SK-N-SH (cell line): ENCODE measurements at regions not wholly inside any gene's neighbourhood (a gene's known extent, or its start where the extent isn't known, plus 50 kb on each side); places are given as distances from the start of the nearest gene placed in this dataset.

Source experiments
- CTCF ChIA-PET: fragments of 300-600, 350-600 bp; formaldehyde crosslinking; extraction: SDS; loops from one replicate; lab custom pipeline; 2021; lab: Yijun Ruan, JAX
- POLR2A ChIA-PET: fragments of 350-600 bp; sonication (Branson Sonifier 250); formaldehyde crosslinking; extraction: SDS; loops from one replicate; lab custom pipeline; 2020; ENCODE audit warnings: antibody characterized with exemption, inconsistent platforms; lab: Yijun Ruan, JAX
- DNase-seq: peaks from one replicate; pipeline ENCODE4 v3.0.0; 2012
- H2AFZ ChIP-seq: fragments of 200-600 bp; sonication (generic); 2 replicates; pipeline ENCODE4 v1.8.1; 2016; ENCODE audit warnings: antibody characterized with exemption, mild to moderate bottlenecking, low read depth
- H3F3A ChIP-seq: fragments of 200-600 bp; sonication (generic); replicated peaks from 2 replicates; pipeline ENCODE3; 2016; ENCODE audit warnings: antibody characterized with exemption, mild to moderate bottlenecking; ENCODE audit not compliant: insufficient read depth
- H3K27ac ChIP-seq, 2 experiments: fragments of 200-500 bp in 1 of 2; fragments of 200-600 bp in 1 of 2; sonication (Bioruptor generic) in 1 of 2; sonication (generic), shearing (Covaris generic) in 1 of 2; 2 replicates each; pipeline versions ENCODE4 v1.5.1 to v1.6.1; 2014 to 2016; ENCODE audit warnings: low read depth in 2 of 2, inconsistent platforms in 1 of 2, low read length in 1 of 2, mild to moderate bottlenecking in 1 of 2, mixed read lengths in 1 of 2
- H3K27me3 ChIP-seq: fragments of 200-600 bp; sonication (generic), shearing (Covaris generic); 2 replicates; pipeline ENCODE4 v1.6.1; 2016; ENCODE audit warnings: mixed run types; ENCODE audit not compliant: insufficient read depth
- H3K36me3 ChIP-seq, 2 experiments: fragments of 200-500 bp in 1 of 2; fragments of 200-600 bp in 1 of 2; sonication (Bioruptor generic) in 1 of 2; sonication (generic) in 1 of 2; replicated peaks in 1 of 2; 2 replicates each; pipeline versions ENCODE3 to v1.5.1; 2014 to 2016; ENCODE audit warnings: low read length in 1 of 2, mild to moderate bottlenecking in 1 of 2; ENCODE audit not compliant: insufficient read depth in 2 of 2, control insufficient read depth in 1 of 2
- H3K4me1 ChIP-seq, 2 experiments: fragments of 200-500 bp in 1 of 2; fragments of 200-600 bp in 1 of 2; sonication (Bioruptor generic) in 1 of 2; sonication (generic), shearing (Covaris generic) in 1 of 2; 2 replicates each; pipeline versions ENCODE4 v1.5.1 to v1.6.1; 2014 to 2016; ENCODE audit warnings: low read depth in 1 of 2, low read length in 1 of 2, mixed run types in 1 of 2; ENCODE audit not compliant: insufficient read depth in 2 of 2, control insufficient read depth in 1 of 2
- H3K4me2 ChIP-seq: fragments of 200-600 bp; sonication (generic), shearing (Covaris generic); 2 replicates; pipeline ENCODE4 v1.6.1; 2017; ENCODE audit warnings: mixed run types
- H3K4me3 ChIP-seq, 2 experiments: fragments of 200-500 bp in 1 of 2; fragments of 200-600 bp in 1 of 2; sonication (Bioruptor generic) in 1 of 2; sonication (generic), shearing (Covaris generic) in 1 of 2; 2 replicates each; pipeline versions ENCODE4 v1.5.1 to v1.8.1; 2014 to 2016; ENCODE audit warnings: low read depth in 2 of 2, inconsistent platforms in 1 of 2, low read length in 1 of 2, mild to moderate bottlenecking in 1 of 2, mixed read lengths in 1 of 2, moderate library complexity in 1 of 2
- H3K79me2 ChIP-seq: fragments of 200-600 bp; sonication (generic); 2 replicates; pipeline ENCODE4 v1.8.1; 2017; ENCODE audit warnings: mild to moderate bottlenecking; ENCODE audit not compliant: insufficient read depth
- H3K9ac ChIP-seq: fragments of 200-600 bp; sonication (generic); 2 replicates; pipeline ENCODE4 v1.6.1; 2017; ENCODE audit warnings: mixed run types
- H3K9me2 ChIP-seq: fragments of 200-600 bp; sonication (generic); 2 replicates; pipeline ENCODE4 v1.6.1; 2017; ENCODE audit warnings: mixed run types
- H3K9me3 ChIP-seq: fragments of 200-600 bp; sonication (generic); 2 replicates; pipeline ENCODE4 v1.6.1; 2017; ENCODE audit warnings: mixed run types, mild to moderate bottlenecking, moderate library complexity
- H4K20me1 ChIP-seq: fragments of 200-600 bp; sonication (generic); 2 replicates; pipeline ENCODE4 v1.6.1; 2017; ENCODE audit warnings: mild to moderate bottlenecking, mixed run types; ENCODE audit not compliant: insufficient read depth
- CHD2 ChIP-seq: fragments of 150-350 bp; IDR thresholded peaks from 2 replicates; pipeline ENCODE4 v1.6.1; 2018; ENCODE audit warnings: low read length; ENCODE audit not compliant: partially characterized antibody
- EP300 ChIP-seq, 2 experiments: IDR thresholded peaks; 2 replicates each; pipeline versions ENCODE4 v1.4.0 to v1.6.1; 2012; ENCODE audit warnings: borderline replicate concordance in 1 of 2, low read depth in 1 of 2, low read length in 1 of 2
- EZH2phosphoT487 ChIP-seq: fragments of 200-600 bp; sonication (generic); IDR thresholded peaks from 2 replicates; pipeline ENCODE4 v1.6.1; 2017; ENCODE audit warnings: low read depth, mixed run types, mild to moderate bottlenecking, antibody characterized with exemption, moderate library complexity, borderline replicate concordance
- FOXJ3 ChIP-seq: sonication (generic); formaldehyde crosslinking; IDR thresholded peaks from 2 replicates; pipeline ENCODE4 v1.5.1; 2020; ENCODE audit warnings: mild to moderate bottlenecking, missing genetic modification reagents
- FOXM1 ChIP-seq: IDR thresholded peaks from 2 replicates; pipeline ENCODE4 v1.4.0; 2012; ENCODE audit warnings: low read depth, mild to moderate bottlenecking
- GABPA ChIP-seq: IDR thresholded peaks from 2 replicates; pipeline ENCODE4 v1.4.0; 2012; ENCODE audit warnings: low read depth, mild to moderate bottlenecking
- GATA2 ChIP-seq: sonication (generic); formaldehyde crosslinking; IDR thresholded peaks from 2 replicates; pipeline ENCODE4 v1.5.0; 2020; ENCODE audit warnings: mild to moderate bottlenecking, missing genetic modification reagents
- IRF3 ChIP-seq: fragments of 150-350 bp; IDR thresholded peaks from 2 replicates; pipeline ENCODE4 v1.6.1; 2016; ENCODE audit warnings: mild to moderate bottlenecking, low read depth, low read length
- JUND ChIP-seq: IDR thresholded peaks from 2 replicates; pipeline ENCODE4 v1.4.0; 2012
- MXI1 ChIP-seq: IDR thresholded peaks from 2 replicates; pipeline ENCODE4 v1.6.1; 2012; ENCODE audit warnings: mild to moderate bottlenecking, low read depth, low read length, improper control_type of control experiment
- NFIC ChIP-seq: IDR thresholded peaks from 2 replicates; pipeline ENCODE4 v1.4.0; 2012; ENCODE audit warnings: borderline replicate concordance
- RCOR1 ChIP-seq: fragments of 150-350 bp; IDR thresholded peaks from 2 replicates; pipeline ENCODE4 v1.6.1; 2017; ENCODE audit warnings: antibody characterized with exemption, low read length
- RXRA ChIP-seq: IDR thresholded peaks from 2 replicates; pipeline ENCODE4 v1.4.0; 2012; ENCODE audit warnings: low read depth, mild to moderate bottlenecking, borderline replicate concordance
- SMC3 ChIP-seq: IDR thresholded peaks from 2 replicates; pipeline ENCODE4 v1.6.1; 2012; ENCODE audit warnings: low read depth, low read length, improper control_type of control experiment
- TAF1 ChIP-seq: IDR thresholded peaks from 2 replicates; pipeline ENCODE4 v1.6.1; 2012; ENCODE audit warnings: low read depth, mild to moderate bottlenecking, low read length, moderate library complexity, borderline replicate concordance
- TCF12 ChIP-seq: IDR thresholded peaks from 2 replicates; pipeline ENCODE4 v1.4.0; 2012
- USF1 ChIP-seq: IDR thresholded peaks from 2 replicates; pipeline ENCODE4 v1.4.0; 2012; ENCODE audit warnings: low read depth, borderline replicate concordance
- YY1 ChIP-seq: IDR thresholded peaks from 2 replicates; pipeline ENCODE4 v1.4.0; 2012; ENCODE audit warnings: low read depth, mild to moderate bottlenecking
- ZBTB33 ChIP-seq: IDR thresholded peaks from 2 replicates; pipeline ENCODE4 v1.4.0; 2012; ENCODE audit warnings: low read depth, borderline replicate concordance
- WGBS: methylation state at CpG from one replicate; pipeline ENCODE4 v1.1.6; 2017; ENCODE audit warnings: low lambda C conversion rate; 5-methylcytosine and 5-hydroxymethylcytosine counted together

GRCh38 chr3:20836801-20837200, 650.8 kb upstream of the SGO1 start:
- Histone ChIP-seq H3K4me1 (peaks cover 0 to 3% of the 10 kb centered on the region in 2 experiments; a peak in 1 of 4 replicates), H3F3A (no peaks in the 10 kb centered on the region), H3K79me2 (no peaks in the 10 kb centered on the region), H3K9ac (no peak overlapping the region), H3K27me3 (no peaks in the 10 kb centered on the region), H3K9me2 (no peaks in the 10 kb centered on the region), H3K27ac (no peak overlapping the region), H3K4me3 (no peak overlapping the region), H4K20me1 (no peaks in the 10 kb centered on the region), H3K36me3 (no peaks in the 10 kb centered on the region), H2AFZ (no peak overlapping the region), H3K9me3 (no peaks in the 10 kb centered on the region), H3K4me2 (no peak overlapping the region)
- TF ChIP-seq RXRA: no peak
- TF ChIP-seq YY1: no peak
- TF ChIP-seq ZBTB33: no peak
- no peak for TF ChIP-seq IRF3
- TF ChIP-seq EP300 (IDR thresholded peaks at IDR 0.05; ENCODE audit: borderline replicate concordance in 1 of 2, low read depth in 1 of 2, low read length in 1 of 2): no peak
- POLR2A ChIA-PET: no interaction called here
- DNase-seq: no peak
- 53% methylated on average over 2 of the region's 2 CpGs for WGBS
- CTCF ChIA-PET: no interaction called here

- Histone ChIP-seq H3F3A (no peaks in the 10 kb centered on the region), H3K36me3 (no peaks in the 10 kb centered on the region), H3K9me3 (no peaks in the 10 kb centered on the region), H3K9me2 (no peaks in the 10 kb centered on the region; the same call in 1 of the 2 replicates), H3K9ac (no peak overlapping the region), H3K4me1 (no peaks in the 10 kb centered on the region; a peak in 1 of 4 replicates), H3K4me3 (no peak overlapping the region), H3K27me3 (no peaks in the 10 kb centered on the region), H3K27ac (no peak overlapping the region)
- no peak for DNase-seq
- WGBS: 43% methylated on average over 2 of the region's 2 CpGs
- POLR2A ChIA-PET: no interaction called here
- TF ChIP-seq YY1 (no peak), GATA2 (no peak)
- TF ChIP-seq, all 33 proteins: peak for 0
- Histone ChIP-seq H3K4me2 (no peak overlapping the region), H2AFZ (no peak overlapping the region), H3K79me2 (no peaks in the 10 kb centered on the region), H4K20me1 (no peaks in the 10 kb centered on the region)
- CTCF ChIA-PET: no interaction called here
These were observed 647.0 kb upstream of the SGO1 start for GRCh38 chr3:20832963-20833362.

- H3K27ac ChIP-seq: no peak overlapping the region
- CTCF ChIA-PET: no interaction called here
- TF ChIP-seq RCOR1 (no peak), RXRA (no peak), IRF3 (no peak), CHD2 (no peak), EZH2phosphoT487 (no peak), USF1 (no peak), SMC3 (no peak), MXI1 (no peak), FOXM1 (no peak), FOXJ3 (CRISPR knock-in tag) (no peak), GATA2 (no peak), TAF1 (no peak), JUND (no peak), TCF12 (no peak), NFIC (no peak), GABPA (no peak)
These were observed 636.2 kb upstream of the SGO1 start for GRCh38 chr3:20822251-20822650.

More at GRCh38 chr3:20822251-20822650, 636.2 kb upstream of the SGO1 start:
- Histone ChIP-seq H2AFZ (no peak overlapping the region), H3K27me3 (no peaks in the 10 kb centered on the region), H3K4me3 (no peak overlapping the region), H3K9ac (no peak overlapping the region), H3K36me3 (no peaks in the 10 kb centered on the region), H3K9me2 (no peaks in the 10 kb centered on the region), H4K20me1 (no peaks in the 10 kb centered on the region), H3F3A (no peaks in the 10 kb centered on the region), H3K4me2 (no peak overlapping the region), H3K9me3 (0 out of 2 replicates have a peak, but pooled peaks cover 4% of the 10 kb centered on the region), H3K4me1 (no peaks in the 10 kb centered on the region), H3K79me2 (no peaks in the 10 kb centered on the region)
- no peak for DNase-seq
- POLR2A ChIA-PET: no interaction called here
